ENCODE measurements at regions not wholly inside any gene's neighbourhood (a gene's known extent, or its start where the extent isn't known, plus 50 kb on each side); places are given as distances from the start of the nearest gene placed in this dataset.
"Not testable (repeated sequence)": the region's sequence is repeated elsewhere in the genome, so short reads cannot be mapped to it uniquely, and the experiment has no call there.

- ChIA-PET POLR2A (no interaction called here), CTCF (no interaction called here)
- Mint-ChIP-seq H3K36me3 (ENCODE audit: low read depth) (no peaks in the 10 kb centered on the region), H3K4me1 (ENCODE audit: low read depth) (no peaks in the 10 kb centered on the region), H3K9me3 (ENCODE audit: insufficient read depth) (no peaks in the 10 kb centered on the region), H3K4me3 (no peak overlapping the region), H3K27ac (no peak overlapping the region), H3K27me3 (ENCODE audit: low read depth) (no peaks in the 10 kb centered on the region)
- ATAC-seq = no peak
- no peak for DNase-seq
Measured at GRCh38 chr2:137893145-137893544, 71.1 kb upstream of the HNMT start.

- POLR2A ChIA-PET = no interaction called here
- no peaks in the 10 kb centered on the region for H3K9me3 Mint-ChIP-seq (ENCODE audit: insufficient read depth)
Measured at GRCh38 chr2:137896467-137896866, 67.8 kb upstream of the HNMT start.

GRCh38 chr2:137897082-137897481 lies 67.2 kb upstream of the HNMT start:
- ATAC-seq (no peak), DNase-seq (no peak)
- Mint-ChIP-seq H3K36me3 (ENCODE audit: low read depth) (no peaks in the 10 kb centered on the region), H3K9me3 (ENCODE audit: insufficient read depth) (no peaks in the 10 kb centered on the region), H3K27ac (no peak overlapping the region), H3K4me3 (no peak overlapping the region), H3K27me3 (ENCODE audit: low read depth) (no peaks in the 10 kb centered on the region), H3K4me1 (ENCODE audit: low read depth) (no peaks in the 10 kb centered on the region)
- CTCF ChIA-PET = no interaction called here
- POLR2A ChIA-PET = no interaction called here

More at GRCh38 chr2:137896467-137896866, 67.8 kb upstream of the HNMT start:
- H3K27me3 Mint-ChIP-seq (ENCODE audit: low read depth) = no peaks in the 10 kb centered on the region
- DNase-seq = no peak
- H3K4me3 Mint-ChIP-seq = no peak overlapping the region
- CTCF ChIA-PET = no interaction called here
- H3K36me3 Mint-ChIP-seq (ENCODE audit: low read depth) = no peaks in the 10 kb centered on the region
- H3K4me1 Mint-ChIP-seq (ENCODE audit: low read depth) = no peaks in the 10 kb centered on the region
- H3K27ac Mint-ChIP-seq = no peak overlapping the region
- no peak for ATAC-seq

- POLR2A ChIA-PET = no interaction called here
Measured at GRCh38 chr2:137900421-137901141, 63.7 kb upstream of the HNMT start.

GRCh38 chr2:137910641-137911040 lies 53.6 kb upstream of the HNMT start:
- ATAC-seq = no peak
- POLR2A ChIA-PET = no interaction called here
- CTCF ChIA-PET = no interaction called here
- DNase-seq = no peak
- no peaks in the 10 kb centered on the region for H3K36me3 Mint-ChIP-seq (ENCODE audit: low read depth)
- no peaks in the 10 kb centered on the region for H3K27me3 Mint-ChIP-seq (ENCODE audit: low read depth)
- H3K4me1 Mint-ChIP-seq (ENCODE audit: low read depth) = no peaks in the 10 kb centered on the region
- no peak overlapping the region for H3K4me3 Mint-ChIP-seq
- H3K9me3 Mint-ChIP-seq (ENCODE audit: insufficient read depth) = no peaks in the 10 kb centered on the region
- no peak overlapping the region for H3K27ac Mint-ChIP-seq

More at GRCh38 chr2:137900421-137901141, 63.7 kb upstream of the HNMT start:
- no peaks in the 10 kb centered on the region for H3K9me3 Mint-ChIP-seq (ENCODE audit: insufficient read depth)
- H3K27me3 Mint-ChIP-seq (ENCODE audit: low read depth) = no peaks in the 10 kb centered on the region
- no peaks in the 10 kb centered on the region for H3K4me1 Mint-ChIP-seq (ENCODE audit: low read depth)
- no peak for DNase-seq
- no peak overlapping the region for H3K27ac Mint-ChIP-seq
- CTCF ChIA-PET = no interaction called here
- no peak overlapping the region for H3K4me3 Mint-ChIP-seq
- H3K36me3 Mint-ChIP-seq (ENCODE audit: low read depth) = no peaks in the 10 kb centered on the region
- ATAC-seq = no peak

GRCh38 chr2:137912371-137912770 lies 51.9 kb upstream of the HNMT start:
- POLR2A ChIA-PET = no interaction called here

GRCh38 chr2:137913169-137913568 lies 51.1 kb upstream of the HNMT start:
- Mint-ChIP-seq H3K4me1 (ENCODE audit: low read depth) (no peaks in the 10 kb centered on the region), H3K36me3 (ENCODE audit: low read depth) (no peaks in the 10 kb centered on the region), H3K4me3 (no peak overlapping the region), H3K27me3 (ENCODE audit: low read depth) (no peaks in the 10 kb centered on the region), H3K27ac (no peak overlapping the region), H3K9me3 (ENCODE audit: insufficient read depth) (no peaks in the 10 kb centered on the region)
- CTCF ChIA-PET = no interaction called here
- DNase-seq (no peak), ATAC-seq (no peak)
- POLR2A ChIA-PET = no interaction called here

More at GRCh38 chr2:137912371-137912770, 51.9 kb upstream of the HNMT start:
- CTCF ChIA-PET = no interaction called here
- H3K4me1 Mint-ChIP-seq (ENCODE audit: low read depth) = no peaks in the 10 kb centered on the region
- H3K27ac Mint-ChIP-seq = no peak overlapping the region
- ATAC-seq (no peak), DNase-seq (no peak)
- H3K27me3 Mint-ChIP-seq (ENCODE audit: low read depth) = no peaks in the 10 kb centered on the region
- no peaks in the 10 kb centered on the region for H3K9me3 Mint-ChIP-seq (ENCODE audit: insufficient read depth)
- no peaks in the 10 kb centered on the region for H3K36me3 Mint-ChIP-seq (ENCODE audit: low read depth)
- H3K4me3 Mint-ChIP-seq = no peak overlapping the region

- H3K4me1 Mint-ChIP-seq (ENCODE audit: low read depth); ATAC-seq; H3K27ac Mint-ChIP-seq; H3K27me3 Mint-ChIP-seq (ENCODE audit: low read depth); CTCF ChIA-PET; H3K36me3 Mint-ChIP-seq (ENCODE audit: low read depth); DNase-seq; H3K9me3 Mint-ChIP-seq (ENCODE audit: insufficient read depth); H3K4me3 Mint-ChIP-seq; POLR2A ChIA-PET: not testable (repeated sequence)
Measured at GRCh38 chr2:137913648-137914047, 50.6 kb upstream of the HNMT start.

Data from activated CD8-positive, alpha-beta T cell treated with anti-CD3 and anti-CD28 coated beads, Interleukin-2, amount 10 ng/mL, durations not matched to agents 7 days and 5 days (primary cell).